Fibroblast of skin of scalp (primary cell): ENCODE measurements at regions not wholly inside any gene's neighbourhood (a gene's known extent, or its start where the extent isn't known, plus 50 kb on each side); places are given as distances from the start of the nearest gene placed in this dataset.
"Not testable (repeated sequence)": the region's sequence is repeated elsewhere in the genome, so short reads cannot be mapped to it uniquely, and the experiment has no call there.

Experiments used
- DNase-seq: peaks from one replicate; pipeline ENCODE4 v3.0.0-alpha.2; 2013

DNA sequence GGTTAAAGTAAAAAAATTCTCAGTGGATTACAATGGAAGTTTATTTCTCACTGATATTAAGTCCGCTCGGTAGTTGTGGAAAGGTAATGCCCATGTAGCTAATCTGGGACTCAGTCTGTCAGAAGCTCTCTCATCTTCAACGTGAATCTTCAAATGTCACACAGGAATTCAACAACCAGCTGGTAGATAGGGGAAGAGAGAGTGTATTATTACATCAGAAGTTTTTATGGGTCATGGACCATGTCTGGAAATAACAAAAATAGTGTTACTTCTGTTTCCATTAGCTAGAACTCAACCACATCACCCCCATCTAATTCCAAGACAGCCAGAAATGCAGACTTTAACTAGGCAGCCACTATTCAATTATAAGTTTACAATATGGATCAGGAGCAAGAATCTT is 506.1 kb upstream of the HTR2C start:
- DNase-seq, result no peak

DNA sequence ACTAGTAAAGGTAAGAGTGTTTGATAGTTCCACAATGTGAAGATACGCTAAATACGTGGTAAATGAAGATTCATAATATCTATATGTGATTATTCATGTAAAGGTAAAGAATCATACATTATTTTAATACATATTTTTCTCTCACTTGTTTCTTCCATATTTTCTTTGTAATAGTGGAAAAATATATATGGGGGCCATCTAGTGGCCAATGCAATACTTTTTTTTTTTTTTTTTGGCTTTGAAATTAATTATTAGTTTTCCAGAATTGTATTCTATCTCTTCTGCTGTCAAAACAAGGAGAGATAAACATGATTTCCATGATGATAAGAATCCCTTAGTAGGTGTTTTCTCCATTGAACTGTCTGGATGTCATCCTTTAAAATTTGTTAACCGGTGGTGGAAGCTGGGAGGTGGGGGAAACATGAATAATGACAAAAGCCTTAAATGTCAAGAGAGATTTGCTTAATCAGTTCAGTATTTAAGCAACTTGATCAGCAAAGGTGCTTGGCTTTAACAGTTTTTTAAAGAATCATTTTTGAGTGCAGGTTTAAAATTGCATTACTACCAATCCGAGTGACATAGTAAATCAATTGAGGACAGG is 508.7 kb upstream of the HTR2C start:
- DNase-seq, result no peak

DNA sequence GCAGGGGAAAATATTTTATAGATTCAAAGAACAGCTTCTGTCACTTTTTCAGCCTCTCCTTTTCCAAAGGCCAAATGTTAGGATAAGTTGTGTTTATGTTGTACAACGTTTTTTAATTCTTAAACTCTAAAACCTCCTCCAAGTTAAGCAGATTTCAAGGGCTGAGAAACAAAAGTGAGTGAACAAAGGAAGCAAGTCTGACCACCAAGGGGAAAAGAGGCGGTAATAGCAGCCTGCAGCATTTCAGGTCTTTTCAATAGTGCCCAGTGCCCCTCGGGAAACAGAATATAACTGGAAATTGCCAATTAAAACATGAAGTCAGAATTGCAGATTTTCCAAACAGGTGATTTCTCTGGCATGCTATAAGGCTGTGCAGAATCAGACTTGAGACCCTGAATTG is 510.0 kb upstream of the HTR2C start:
- DNase-seq, result no peak

DNA sequence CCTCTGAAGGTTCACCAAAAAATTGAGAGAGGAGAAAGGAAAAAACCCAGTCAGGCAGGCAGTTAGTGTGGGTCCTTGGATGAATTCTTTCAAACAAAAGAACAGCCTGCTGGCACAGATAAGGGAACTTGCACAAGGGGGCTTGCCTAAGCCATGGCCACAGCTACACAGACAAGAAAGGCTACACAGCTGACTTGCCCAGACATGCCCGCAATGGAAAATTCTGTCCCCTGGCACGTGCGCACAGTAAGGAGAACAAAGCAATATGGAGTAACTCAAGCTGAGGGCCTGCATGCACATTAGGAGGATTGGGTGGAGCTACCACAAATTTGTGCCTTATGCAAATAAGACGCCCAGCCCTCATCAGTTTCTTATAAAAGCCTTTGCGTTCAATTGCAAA is 512.5 kb upstream of the HTR2C start:
- no peak for DNase-seq

DNA sequence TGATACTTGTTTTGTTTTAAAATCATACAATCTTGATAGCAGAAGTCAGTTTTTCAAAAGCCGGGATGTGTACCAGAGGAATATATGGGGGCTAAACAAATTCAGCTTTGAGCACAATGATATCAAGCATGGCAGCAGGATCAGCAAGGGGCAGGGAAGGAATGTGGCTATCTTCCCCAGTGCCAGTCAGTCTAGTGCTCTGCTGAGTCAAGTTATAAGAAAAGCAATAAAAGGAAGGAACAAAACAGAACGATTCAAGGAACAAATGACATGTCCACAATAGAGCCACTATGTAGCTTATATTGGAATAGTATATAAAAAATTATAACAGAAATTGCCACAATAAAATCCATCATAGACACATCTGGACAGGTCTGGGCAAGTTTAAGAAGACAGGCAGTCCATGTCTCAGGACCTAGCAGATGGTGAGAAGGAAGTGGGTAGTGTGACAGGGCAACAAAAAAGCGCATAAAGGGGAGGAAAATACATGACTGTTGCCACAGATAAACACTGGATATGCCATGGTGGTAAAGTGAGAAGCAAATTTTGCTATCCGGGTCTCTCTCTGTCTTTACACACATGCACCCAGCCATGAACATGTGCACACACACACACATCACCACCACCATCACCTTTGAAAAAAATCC is 518.2 kb upstream of the HTR2C start:
- no peak for DNase-seq

DNA sequence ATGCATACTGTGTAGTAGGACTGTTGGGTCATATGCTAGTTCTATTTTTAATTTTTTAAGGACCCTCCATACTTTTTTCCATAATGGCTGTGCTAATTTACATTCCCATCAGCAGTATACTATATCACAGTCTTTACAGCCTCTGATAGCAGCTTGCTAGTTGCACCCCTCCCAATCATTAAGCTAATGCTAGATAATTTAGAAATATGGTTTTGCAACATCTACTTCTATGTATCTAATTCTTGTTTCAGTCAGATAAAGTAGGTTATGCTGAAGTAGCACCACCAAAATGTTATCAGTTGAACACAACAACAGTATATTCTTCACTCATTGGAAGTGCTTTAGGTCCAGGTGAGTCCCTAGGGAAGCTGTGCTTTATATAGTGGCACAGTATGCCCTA is 522.7 kb upstream of the HTR2C start:
- DNase-seq, result no peak

DNA sequence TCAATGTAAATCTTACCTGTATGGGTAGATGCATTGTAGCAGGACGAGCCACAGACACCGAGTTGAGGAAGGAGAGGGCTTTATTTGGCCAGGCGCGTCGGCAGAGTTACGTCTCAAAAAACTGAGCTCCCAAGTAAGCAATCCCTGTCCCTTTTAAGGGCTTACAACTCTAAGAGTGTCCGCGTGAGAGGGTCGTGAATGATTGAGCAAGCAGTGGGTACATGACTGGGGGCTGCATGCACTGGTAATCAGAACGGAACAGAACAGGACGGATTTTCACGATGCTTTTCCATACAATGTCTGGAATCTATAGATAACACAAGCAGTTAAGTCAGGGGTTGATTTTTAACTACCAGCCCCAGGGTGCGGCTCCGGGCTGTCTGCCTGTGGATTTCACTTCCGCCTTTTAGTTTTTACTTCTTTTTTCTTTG is 524.9 kb upstream of the HTR2C start:
- DNase-seq, result no peak

DNA sequence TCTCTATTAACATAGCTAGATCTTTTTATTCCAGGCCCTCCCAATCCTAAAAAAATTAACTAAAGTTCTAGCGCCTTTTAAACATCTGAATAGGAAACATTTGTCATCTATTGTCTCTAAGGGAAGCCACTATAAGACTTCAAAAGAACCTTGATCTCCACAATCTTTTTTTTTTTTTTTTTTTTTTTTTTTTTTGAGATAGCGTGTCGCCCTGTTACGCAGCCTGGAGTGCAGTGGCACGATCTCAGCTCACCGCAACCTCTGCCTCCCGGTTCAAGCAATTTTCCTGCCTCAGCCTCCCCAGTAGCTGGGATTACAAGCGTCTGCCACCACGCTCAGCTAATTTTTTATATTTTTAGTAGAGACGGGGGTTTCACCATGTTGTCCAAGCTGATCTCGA is 526.5 kb upstream of the HTR2C start:
- not testable (repeated sequence) for DNase-seq

DNA sequence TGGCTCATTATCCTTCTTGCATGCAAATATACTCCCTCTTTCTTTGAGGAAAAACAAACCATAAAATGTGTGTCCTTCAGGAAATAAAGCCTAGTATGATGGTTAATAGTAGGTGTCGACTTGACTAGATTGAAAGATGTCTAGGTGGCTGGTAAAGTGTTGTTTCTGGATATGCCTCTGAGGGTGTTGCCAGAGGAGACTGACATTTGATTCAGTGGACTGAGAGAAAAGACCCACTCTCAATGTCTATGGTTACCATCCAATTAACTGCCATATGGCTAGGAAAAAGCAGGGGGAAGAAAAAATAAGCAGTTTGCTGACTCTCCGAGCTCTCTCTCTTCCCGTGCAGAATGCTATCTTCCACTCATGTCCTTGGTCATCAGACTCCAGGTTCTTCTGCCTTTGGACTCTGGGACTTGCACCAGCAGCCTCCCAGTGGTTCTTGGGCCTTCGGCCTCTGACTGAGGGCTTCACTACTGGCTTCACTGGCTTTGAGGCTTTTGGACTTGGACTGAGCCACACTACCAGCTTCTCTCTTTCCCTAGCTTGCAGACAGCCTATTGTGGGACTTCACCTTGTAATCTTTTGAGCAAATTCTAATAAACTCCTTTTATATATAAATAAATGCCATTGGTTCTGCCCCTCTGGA is 532.1 kb upstream of the HTR2C start:
- no peak for DNase-seq

DNA sequence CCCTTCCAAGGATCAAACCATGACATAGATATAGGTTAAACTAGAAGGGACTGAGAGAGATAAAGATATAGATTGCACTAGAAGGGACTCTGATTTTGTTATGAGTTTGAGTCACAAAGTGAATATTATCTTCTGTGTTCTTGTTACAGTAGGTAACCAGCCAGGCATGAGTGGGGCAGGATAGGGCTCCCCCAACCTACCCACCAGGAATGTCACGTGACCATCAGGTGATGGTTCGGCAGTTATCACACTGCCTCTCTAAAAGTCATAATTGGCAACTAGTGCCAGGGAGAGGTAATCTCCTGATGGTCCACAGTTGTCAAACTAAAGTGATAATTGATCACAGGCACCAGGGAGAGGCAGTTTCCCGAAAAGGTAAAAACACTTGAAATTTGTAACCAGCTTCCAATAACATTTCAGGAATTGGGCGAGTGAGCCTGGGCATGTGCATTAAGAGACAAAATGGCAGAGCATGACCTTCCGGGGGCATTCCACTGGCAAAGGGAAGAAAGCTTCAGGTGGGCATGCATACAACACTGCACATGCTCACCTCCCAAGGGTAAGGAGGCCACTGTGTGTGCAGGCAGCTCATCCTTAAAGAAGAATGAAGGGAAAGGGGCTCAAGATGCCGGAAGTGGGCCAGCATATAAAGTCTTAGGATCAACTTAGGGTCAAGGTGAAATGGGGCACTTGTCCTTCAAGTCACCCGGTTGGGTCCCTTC is 533.6 kb upstream of the HTR2C start:
- no peak for DNase-seq

DNA sequence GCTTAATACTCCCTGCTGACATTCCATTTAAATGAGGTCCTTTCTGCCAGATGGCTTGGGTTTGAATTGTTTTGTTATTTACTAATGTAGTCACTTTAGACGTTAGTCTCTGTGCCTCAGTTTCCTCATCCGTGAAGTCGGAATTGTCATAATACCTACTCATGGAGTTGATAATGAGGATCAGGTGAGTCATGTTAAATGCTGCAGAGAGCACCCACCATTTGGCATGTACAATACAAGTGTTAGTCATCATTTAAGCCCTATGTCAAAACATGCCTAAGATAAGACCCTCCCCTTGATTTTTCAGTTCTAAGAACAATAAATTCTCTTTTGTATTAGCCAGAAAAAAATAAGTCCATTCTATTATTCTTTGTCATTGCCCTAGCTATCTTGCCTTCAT is 534.8 kb upstream of the HTR2C start:
- DNase-seq, result no peak

DNA sequence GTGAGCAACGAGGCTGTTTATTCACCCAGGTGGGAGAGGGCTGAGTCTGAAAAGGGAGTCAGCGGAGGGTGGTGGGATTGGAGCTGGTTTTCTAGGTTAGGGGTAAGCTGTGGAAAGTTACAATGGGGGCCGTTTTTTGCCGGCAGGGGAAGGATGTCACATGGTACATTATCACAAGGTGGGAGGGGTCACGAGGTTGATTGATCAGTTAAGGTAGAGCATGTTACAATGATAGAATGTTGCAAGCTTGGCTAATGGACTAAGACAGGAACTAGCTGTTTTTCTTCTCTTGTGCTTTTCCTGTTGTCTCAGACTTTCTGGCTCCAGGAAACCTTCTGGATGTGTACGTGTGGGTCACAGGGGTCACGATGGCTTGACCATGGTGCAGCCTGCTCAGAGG is 536.3 kb upstream of the HTR2C start:
- no peak for DNase-seq

DNA sequence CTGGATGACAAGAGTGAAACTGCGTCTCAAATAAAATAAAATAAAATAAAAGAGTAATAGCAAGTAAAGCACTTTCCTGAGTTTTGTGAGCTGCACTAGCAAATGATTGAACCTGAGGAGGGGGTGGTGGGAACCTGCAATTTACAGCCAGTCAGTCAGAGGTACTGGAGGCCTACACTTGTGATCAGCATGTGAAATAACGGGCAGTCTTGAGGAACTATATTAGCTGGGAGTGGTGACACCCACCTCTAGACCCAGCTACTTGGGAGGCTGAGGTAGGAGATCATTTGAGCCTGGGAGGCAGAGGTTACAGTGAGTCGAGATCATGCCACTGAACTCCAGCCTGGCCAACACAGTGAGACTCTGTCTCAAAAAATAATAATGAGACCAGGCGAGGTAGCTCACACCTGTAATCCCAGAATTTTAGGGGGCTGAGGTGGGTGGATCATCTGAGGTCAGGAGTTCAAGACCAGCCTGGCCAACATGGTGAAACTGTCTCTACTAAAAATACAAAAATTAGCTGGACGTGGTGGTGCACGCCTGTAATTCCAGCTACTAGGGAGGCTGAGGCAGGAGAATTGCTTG is 537.1 kb upstream of the HTR2C start:
- DNase-seq, result no peak

DNA sequence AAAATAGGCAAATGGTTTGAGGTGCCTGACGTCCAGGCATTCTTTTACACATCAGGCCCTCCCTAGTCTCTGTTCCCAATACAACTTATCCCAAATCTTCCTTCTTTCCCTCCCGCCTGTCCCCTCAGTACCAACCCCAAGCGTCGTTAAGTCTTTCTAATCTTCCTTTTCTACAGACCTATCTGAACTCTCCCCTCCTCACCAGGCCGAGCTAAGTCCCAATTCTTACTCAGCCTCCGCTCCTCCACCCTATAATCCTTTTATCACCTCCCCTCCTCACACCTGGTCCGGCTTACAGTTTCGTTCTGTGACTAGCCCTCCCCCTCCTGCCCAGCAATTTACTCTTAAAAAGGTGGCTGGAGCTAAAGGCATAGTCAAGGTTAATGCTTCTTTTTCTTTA is 542.4 kb upstream of the HTR2C start:
- DNase-seq, result not testable (repeated sequence)

DNA sequence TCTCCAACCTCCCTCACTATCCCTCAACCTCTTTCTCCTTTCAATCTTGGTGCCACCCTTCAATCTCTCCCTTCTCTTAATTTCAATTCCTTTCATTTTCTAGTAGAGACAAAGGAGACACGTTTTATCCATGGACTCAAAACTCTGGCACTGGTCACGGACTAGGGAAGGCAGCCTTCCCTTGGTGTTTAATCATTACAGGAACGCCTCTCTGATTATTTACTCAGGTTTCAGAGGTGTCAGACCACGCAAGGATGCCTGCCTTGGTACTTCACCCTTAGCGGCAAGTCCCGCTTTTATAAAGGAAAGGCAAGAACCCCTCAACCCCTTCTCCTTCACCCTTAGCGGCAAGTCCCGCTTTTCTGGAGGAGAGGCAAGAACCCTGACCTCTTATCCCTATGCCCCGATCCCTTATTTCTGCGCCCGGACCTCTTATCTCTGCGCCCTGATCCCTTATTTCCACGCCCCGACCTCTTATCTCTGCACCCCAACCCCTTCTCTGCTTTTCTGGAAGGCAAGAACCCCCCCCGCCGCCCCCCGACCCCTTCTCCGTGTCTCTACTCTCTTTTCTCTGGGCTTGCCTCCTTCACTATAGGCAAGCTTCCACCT is 543.1 kb upstream of the HTR2C start:
- DNase-seq, result not testable (repeated sequence)

DNA sequence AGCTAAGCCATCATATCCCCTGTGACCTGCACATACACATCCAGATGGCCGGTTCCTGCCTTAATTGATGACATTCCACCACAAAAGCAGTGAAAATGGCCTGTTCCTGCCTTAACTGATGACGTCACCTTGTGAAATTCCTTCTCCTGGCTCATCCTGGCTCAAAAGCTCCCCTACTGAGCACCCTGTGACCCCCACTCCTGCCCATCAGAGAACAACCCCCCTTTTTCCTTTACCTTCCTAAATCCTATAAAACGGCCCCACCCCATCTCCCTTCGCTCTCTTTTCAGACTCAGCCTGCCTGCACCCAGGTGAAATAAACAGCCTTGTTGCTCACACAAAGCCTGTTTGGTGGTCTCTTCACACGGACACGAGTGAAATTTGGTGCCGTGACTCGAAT is 543.8 kb upstream of the HTR2C start:
- DNase-seq, result not testable (repeated sequence)

DNA sequence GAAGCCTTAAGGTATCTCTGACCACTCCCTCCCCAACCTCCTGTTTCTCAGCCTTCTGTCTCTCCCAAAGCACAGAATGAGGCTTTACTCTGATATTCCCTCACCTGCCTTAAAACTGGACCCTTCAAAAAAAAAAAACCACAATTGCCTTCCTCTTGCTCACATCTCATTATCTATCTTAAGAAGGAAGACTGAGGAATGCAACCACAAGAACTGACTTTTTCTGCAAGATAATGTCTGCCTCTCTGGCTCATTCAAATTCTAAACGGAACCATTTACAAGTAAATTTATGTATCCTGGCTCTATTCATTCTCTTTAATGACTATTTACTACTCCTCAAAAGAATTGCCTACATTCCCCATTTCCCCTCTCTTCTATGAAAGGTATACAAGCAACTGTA is 545.5 kb upstream of the HTR2C start:
- no peak for DNase-seq

DNA sequence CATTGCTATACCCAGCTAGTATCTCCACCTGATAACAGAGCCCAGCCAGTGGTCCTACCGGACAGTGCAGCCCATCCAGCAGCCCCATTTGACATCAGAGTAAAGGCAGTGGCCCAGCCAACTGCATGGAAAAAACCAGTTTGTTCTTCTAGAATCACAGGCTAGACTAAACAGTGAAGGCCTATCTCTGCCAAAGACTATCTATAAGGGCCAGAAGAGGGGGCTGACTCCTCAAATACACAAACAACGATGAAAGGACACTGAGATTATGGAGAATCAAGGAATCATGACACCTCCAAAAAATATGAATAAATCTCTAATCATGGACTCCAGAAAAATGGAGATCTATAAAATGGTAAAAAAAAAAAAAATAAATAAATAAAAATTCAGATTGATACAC is 546.4 kb upstream of the HTR2C start:
- DNase-seq, result no peak

DNA sequence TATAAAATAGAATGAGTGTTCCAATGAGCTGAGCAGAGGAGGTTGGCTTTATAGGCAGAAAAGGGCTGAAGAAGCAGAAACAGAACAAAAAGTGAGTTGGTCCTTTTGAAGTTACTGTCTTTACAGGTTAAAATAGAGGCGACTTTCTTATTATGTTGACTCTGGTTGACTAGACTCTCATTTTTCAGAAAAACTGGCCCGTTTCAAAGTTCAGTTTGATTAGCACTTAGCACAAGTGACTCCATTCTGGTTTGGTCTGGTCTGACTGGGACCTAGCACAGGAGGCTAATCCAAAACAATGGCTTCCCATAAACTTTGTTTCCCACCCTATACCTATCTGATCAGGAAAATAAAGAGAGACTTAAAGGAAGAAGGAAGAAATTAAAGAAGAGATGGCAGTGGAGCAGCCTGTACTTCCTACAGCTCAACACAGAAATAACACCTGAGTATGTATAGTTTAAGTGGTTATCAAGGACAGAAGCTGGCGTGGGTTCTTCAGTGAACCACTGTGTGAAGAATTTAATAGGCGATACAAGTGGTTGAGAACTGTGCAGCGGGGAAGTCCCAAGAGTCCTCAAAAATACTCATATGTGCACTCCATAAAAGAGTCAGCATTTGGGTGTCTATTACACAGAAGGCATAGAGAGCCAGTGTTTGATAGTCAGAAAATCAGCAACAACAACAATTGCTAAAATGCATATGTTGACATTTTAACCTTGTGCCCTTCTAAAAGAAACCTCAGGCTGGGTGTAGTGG is 554.8 kb upstream of the HTR2C start:
- no peak for DNase-seq

DNA sequence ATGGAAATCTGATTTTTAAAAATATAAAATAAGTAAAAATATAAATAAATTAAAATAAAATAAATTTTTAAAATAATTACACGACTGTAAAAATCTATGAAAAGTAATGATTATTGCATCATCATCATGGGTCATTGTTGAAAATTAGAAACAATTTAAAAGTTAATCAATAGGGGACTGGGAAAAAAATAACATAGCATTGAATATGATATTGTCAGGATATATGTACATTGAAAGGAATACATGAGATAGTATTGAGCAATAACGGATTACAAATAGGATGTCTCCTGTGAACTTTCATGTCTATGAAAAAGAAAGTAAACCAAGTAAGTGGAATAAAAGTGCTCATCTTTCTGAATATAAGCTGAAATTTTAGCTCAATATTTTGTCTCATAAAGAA is 566.8 kb upstream of the HTR2C start:
- DNase-seq, result no peak

DNA sequence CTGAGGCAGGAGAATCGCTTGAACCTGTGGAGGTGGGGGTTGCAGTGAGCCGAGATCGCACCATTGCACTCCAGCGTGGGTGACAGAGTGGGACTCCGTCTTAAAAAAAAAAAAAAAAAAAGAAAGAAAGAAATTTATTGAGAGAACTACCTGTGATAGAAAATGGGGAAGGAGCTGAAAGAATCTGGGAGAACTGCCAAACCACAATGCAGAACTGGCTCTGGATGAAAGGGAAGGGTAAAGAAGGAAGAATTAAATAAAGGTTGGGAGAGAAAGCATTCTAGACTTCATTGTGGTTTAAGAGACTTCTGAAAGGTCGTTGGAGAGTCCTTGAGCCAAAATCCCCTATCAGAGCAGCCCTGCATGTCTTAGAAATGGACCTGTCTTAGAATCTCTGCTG is 567.9 kb upstream of the HTR2C start:
- DNase-seq, result no peak

DNA sequence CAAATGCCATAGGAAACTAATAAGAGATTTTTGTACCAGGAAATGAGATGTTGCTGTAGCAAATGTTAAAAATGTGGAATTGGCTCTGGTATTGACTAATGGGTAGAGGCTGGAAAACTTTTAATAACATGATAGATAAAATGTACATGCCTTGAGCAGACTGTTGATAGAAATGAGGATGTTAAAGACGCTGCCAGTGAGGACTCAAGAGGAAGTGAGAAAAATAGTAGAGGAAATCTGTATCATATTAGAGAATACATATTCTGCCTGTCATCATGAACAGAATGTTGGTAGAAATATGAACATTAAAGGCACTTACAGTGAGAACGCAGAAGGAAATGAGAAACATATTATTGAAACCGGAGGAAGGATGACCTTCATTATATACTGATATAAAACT is 577.2 kb upstream of the HTR2C start:
- DNase-seq, result no peak
